Activated naive CD8-positive, alpha-beta T cell treated with anti-CD3 and anti-CD28 coated beads, Interleukin-2, amount 50 U/mL, for 16 hours (primary cell): ENCODE measurements at regions not wholly inside any gene's neighbourhood (a gene's known extent, or its start where the extent isn't known, plus 50 kb on each side); places are given as distances from the start of the nearest gene placed in this dataset.
A peak's percentile ranks its signal among the peaks of the same experiment; 100 is the strongest.
"Not testable (repeated sequence)": the region's sequence is repeated elsewhere in the genome, so short reads cannot be mapped to it uniquely, and the experiment has no call there.

Experiments
- DNase-seq: peaks from one replicate; pipeline ENCODE4 v3.0.0-alpha.2; 2020; ENCODE audit warnings: low read depth, low spot score

- no peak for DNase-seq
Observed at GRCh38 chr6:11327961-11328360, 95.5 kb upstream of the NEDD9 start.

- DNase-seq: no peak
Observed at GRCh38 chr6:11326116-11326515, 93.6 kb upstream of the NEDD9 start.

- peak; percentile 32 for DNase-seq
Observed at GRCh38 chr6:11324453-11325015, 92.1 kb upstream of the NEDD9 start.

DNA sequence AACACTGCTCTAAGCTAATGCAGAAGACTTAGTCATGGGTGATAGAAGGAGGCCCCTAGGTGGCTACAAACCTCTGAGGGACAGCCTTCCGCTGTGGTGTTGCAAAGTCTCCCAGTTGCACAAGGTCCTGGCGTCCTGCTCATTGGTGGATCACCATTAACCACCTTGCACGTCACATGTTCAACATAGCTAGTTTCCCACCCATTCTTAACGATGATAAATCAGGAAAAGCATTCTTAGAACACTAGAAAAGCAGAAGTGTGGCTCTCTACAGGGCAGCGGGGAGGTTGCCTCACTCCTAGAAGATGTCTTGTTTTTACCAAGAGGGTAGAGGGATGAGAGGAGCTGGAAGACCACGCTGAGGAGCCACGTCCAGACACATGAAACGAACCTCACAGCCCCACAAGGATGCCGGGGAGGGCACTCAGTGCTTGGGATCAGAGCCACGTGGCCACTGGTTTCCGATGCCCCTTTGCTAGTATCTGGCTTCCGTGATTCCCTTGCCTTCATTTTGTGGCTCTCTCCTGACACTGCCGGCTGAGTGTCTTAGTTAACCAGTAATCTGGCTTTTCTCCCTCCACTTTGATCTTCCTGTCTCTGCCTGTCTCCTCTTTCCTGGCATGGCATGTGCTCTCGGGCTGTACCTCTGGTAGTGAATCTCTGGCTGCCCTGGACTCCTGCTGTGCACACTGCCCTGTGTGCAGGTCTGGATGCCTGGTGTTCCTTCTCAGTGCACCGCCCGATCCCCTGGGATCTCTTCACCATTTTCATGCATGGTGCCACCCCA lies 91.4 kb upstream of the NEDD9 start:
- no peak for DNase-seq

GRCh38 chr6:11322252-11322885 lies 89.9 kb upstream of the NEDD9 start:
- no peak for DNase-seq

GRCh38 chr6:11320914-11321597 lies 88.6 kb upstream of the NEDD9 start:
- DNase-seq: no peak

DNA sequence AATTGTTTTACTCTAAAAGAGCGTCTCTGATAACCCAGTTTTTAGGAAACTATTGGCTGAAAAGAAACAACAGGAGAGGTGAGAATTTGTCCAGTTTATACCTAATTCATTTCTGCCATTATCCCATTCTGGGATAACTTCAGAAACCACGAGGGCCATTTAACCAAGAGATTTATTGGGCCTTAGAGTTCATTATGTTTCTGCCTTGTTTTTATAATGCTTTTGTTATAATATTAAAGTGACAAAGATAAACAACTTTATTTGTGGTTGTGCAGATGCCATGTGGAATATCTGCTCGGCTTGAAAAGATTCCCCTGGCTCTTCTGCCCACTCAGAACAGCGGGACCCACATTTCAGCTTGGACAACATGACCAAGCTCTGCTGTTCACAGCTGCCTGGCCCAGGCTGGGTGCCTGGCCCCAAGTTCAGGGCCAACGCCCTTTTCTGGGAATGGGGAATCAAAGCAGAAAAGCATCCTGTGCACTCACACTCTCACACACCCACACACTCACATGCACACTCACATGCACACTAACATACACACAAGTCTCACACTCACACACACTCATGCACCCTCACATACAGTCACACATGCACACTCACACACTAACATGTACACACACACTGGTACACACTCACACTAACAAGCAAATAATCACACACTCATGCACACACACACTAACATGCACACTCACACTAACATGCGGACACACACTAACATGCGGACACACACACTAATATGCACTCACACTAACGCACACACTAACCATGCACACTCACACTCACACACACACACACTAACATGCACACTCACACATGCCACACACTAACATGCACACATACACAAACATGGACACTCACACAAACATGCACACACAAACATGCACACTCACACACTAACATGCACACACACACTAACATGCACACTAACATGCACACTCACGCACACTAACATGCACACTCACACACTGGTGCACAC lies 86.7 kb upstream of the NEDD9 start:
- no peak for DNase-seq

DNA sequence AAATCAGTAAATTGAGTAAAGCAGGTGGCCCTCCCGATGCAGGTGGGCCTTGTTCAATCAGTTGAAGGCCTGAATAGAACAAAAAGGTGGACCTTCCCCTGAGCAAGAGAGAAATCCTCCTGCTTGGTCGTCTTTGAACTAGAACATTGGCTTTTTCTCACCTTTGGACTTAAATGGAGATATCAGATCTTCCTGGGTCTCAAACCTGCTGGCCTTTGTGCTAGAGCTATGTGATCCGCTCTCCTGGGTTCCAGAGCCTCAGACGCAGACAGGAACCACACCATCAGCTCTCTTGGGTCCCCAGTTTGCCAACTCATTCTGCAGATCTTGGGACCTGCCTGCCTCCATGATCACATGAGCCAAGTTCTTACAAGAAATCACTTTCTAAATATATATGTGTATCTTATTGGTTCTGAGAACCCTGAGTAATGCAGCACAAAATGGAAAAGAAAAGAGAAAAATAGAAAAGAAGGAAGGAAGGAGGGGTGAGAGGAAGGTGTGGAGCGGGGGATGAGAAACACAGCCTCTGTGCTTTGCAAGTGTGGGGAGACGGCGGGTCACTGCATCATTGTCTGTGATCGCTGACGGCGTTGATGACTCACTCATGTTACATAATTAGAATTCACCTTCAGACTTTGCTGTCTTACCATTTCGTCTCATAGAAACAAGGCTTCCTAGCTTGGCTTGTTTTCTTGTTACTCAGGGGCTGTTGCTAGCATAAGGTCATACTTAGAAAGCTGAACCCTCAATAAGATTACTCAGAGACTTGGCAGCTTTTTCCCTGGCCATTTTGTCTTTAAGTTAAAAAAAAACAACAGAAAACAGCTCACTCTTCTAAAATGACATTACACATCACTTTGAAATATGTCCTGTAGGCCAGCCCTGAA lies 85.7 kb upstream of the NEDD9 start:
- peak; percentile 48 for DNase-seq

DNA sequence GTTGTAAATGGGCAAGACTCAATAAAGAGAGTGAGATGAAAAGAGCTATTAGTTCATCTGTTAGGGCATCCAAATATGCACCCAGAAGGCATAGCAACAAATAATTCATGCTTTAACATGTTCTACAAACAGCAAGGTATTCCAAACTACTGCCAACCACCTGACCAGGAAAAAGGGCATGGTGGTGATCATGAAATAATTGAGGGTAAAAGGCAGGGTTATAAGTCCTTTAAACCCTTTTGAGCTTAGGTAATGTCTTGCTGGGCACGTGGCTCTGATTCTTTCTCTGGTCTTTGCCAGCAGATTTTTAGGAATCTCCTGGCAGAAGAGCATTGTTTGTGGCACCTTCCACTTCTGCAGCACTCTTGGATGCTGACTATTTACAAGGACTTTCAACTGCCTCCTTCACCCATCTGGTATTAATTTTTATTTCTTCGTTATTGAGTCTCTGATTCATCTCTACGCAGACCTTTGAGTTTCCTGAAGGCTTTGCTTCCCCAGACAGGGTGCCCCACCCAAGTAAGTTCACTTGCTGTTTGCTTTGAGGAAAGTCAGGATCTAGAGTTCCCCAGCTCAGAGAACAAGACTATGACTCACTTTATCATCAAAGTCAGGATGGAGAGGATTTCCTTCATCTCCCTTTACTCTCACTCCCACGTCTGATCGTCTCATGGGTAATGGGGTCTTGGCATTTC lies 83.4 kb upstream of the NEDD9 start:
- no peak for DNase-seq

GRCh38 chr6:11313207-11313606 lies 80.7 kb upstream of the NEDD9 start:
- no peak for DNase-seq

- no peak for DNase-seq
Observed at GRCh38 chr6:11311970-11312369, 79.5 kb upstream of the NEDD9 start.

GRCh38 chr6:11309947-11310665 lies 77.6 kb upstream of the NEDD9 start:
- no peak for DNase-seq

GRCh38 chr6:11307226-11307625 lies 74.8 kb upstream of the NEDD9 start:
- no peak for DNase-seq

DNA sequence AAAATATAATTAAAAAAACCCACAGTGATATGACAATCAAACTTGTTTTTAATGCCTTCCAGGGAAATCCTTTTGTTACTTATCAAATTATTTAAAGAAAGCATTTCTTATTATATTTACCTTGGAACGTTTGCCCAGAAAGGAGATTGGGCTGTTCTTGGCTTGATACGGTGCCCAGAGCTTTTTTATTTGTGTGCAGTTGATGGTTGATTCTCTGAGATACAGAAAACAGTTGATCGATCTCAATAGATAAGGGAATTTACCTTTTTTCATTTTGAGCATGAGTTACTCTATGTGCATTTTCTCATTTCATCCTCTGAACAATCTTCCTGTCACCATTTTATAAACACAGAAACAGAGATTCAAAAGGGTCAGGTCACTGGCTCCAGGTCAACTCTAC lies 72.5 kb upstream of the NEDD9 start:
- DNase-seq: no peak

DNA sequence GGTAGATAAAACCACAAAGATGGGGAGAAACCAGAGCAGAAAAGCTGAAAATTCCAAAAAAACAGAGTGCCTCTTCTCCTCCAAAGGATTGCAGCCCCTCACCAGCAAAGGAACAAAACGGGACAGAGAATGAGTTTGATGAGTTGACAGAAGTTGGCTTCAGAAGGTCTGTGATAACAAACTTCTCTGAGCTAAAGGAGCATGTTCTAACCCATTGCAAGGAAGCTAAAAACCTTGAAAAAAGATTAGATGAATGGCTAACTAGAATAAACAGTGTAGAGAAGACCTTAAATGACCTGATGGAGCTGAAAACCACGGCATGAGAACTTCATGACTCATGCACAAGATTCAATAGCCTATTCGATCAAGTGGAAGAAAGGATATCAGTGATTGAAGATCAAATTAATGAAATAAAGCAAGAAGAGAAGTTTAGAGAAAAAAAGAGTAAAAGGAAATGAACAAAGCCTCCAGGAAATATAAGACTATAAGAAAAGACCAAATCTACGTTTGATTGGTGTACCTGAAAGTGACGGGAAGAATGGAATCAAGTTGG lies 67.5 kb upstream of the NEDD9 start:
- DNase-seq: not testable (repeated sequence)

DNA sequence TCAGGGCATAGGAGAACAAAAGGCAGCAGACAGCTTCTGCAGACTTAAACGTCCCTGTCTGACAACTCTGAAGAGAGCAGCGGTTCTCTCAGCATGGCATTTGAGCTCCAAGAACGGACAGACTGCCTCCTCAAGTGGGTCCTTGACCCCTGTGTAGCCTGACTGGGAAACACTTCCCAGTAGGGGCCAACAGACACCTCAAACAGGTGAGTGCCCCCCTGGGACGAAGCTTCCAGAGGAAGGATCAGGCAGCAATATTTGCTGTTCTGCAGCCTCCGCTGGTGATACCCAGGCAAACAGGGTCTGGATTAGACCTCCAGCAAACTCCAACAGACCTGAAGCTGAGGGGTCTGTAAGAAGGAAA lies 66.9 kb upstream of the NEDD9 start:
- DNase-seq: not testable (repeated sequence)

GRCh38 chr6:11298651-11299420 lies 66.4 kb upstream of the NEDD9 start:
- DNase-seq: no peak

DNA sequence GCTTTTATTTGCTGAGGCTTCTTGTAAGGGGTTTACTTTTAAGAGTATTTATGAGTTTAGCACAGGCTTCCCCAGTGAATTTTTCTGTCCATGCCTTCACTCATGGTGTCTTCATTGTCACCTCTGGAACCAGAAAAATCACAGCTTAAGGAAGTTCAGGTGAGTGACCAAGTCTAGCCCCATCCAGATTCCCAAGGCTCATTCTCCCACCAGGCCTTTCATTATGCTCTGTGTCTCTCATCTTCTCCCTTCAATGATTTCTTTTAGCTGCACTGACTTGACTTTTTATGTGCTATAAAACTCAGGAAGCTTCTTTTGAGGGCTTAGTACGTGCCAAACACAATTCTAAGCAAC lies 64.9 kb upstream of the NEDD9 start:
- no peak for DNase-seq
